ENCODE measurements at regions not wholly inside any gene's neighbourhood (a gene's known extent, or its start where the extent isn't known, plus 50 kb on each side); places are given as distances from the start of the nearest gene placed in this dataset.

DNA sequence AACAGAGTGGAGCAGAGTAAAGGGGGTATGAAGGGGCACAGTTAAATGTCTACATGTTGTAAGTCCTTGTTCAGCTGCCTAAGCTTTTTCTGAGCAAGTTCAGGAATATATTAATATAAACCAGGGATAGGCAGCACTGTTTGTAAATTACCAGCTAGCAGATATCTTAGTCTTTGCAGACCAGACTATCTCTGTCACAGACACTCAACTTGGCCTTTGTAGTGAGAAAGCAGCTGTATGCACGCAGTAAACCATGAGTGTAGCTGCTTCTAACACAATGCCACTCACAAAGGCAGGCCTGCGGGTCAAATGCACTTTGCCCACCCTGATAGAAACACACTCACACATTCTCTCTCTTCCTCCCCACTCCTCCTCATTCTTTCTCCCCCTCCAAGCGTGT is 1016.9 kb downstream of the UQCRFS1 start:
- TF ChIP-seq RAD21 (conservative IDR thresholded peaks at IDR 0.05 in 1 of 2, IDR thresholded peaks at IDR 0.05 in 1 of 2), result no peak
- TF ChIP-seq, protein P1, sequence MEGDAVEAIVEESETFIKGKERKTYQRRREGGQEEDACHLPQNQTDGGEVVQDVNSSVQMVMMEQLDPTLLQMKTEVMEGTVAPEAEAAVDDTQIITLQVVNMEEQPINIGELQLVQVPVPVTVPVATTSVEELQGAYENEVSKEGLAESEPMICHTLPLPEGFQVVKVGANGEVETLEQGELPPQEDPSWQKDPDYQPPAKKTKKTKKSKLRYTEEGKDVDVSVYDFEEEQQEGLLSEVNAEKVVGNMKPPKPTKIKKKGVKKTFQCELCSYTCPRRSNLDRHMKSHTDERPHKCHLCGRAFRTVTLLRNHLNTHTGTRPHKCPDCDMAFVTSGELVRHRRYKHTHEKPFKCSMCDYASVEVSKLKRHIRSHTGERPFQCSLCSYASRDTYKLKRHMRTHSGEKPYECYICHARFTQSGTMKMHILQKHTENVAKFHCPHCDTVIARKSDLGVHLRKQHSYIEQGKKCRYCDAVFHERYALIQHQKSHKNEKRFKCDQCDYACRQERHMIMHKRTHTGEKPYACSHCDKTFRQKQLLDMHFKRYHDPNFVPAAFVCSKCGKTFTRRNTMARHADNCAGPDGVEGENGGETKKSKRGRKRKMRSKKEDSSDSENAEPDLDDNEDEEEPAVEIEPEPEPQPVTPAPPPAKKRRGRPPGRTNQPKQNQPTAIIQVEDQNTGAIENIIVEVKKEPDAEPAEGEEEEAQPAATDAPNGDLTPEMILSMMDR (IDR thresholded peaks at IDR 0.05), result no peak

Data from A549 (cell line).